SK-N-SH treated with all-trans-retinoic acid at 6 μM for 48 hours (cell line): ENCODE measurements at regions not wholly inside any gene's neighbourhood (a gene's known extent, or its start where the extent isn't known, plus 50 kb on each side); places are given as distances from the start of the nearest gene placed in this dataset.

ENCODE experiments used
- ATAC-seq: fragments of 200-7000 bp; cut with Tn5 transposase; 3 replicates; pipeline ENCODE4 v1.9.1; 2020; ENCODE audit warnings: mild to moderate bottlenecking, moderate library complexity
- ARNTL ChIP-seq: fragments of 450-650 bp; formaldehyde crosslinking; IDR thresholded peaks from 2 replicates; pipeline ENCODE4 v1.5.0; 2020; ENCODE audit warnings: low read depth, mild to moderate bottlenecking, moderate library complexity, borderline replicate concordance
- BACH2 ChIP-seq: fragments of 250-450 bp; sonication (Bioruptor Pico); IDR thresholded peaks from 2 replicates; pipeline ENCODE4 v1.9.0; 2021; ENCODE audit warnings: mild to moderate bottlenecking, borderline replicate concordance
- CSDC2 ChIP-seq: fragments of 250-450 bp; sonication (Bioruptor Pico); IDR thresholded peaks from 2 replicates; pipeline ENCODE4 v1.5.0; 2020; ENCODE audit warnings: mild to moderate bottlenecking, moderate library complexity
- ESRRG ChIP-seq: fragments of 250-450 bp; sonication (Bioruptor Pico); IDR thresholded peaks from 2 replicates; pipeline ENCODE4 v1.6.1; 2021; ENCODE audit warnings: mild to moderate bottlenecking
- GLIS3 ChIP-seq: fragments of 250-450 bp; sonication (Bioruptor Pico); IDR thresholded peaks from 2 replicates; pipeline ENCODE4 v1.5.0; 2020; ENCODE audit warnings: mild to moderate bottlenecking, moderate library complexity
- ISL1 ChIP-seq: fragments of 250-450 bp; sonication (Bioruptor Pico); IDR thresholded peaks from 2 replicates; pipeline ENCODE4 v2.1.2; 2022; ENCODE audit warnings: mild to moderate bottlenecking, moderate library complexity
- OSR1 ChIP-seq: fragments of 250-450 bp; sonication (Bioruptor Pico); IDR thresholded peaks from 2 replicates; pipeline ENCODE4 v1.8.0; 2022; ENCODE audit warnings: moderate library complexity, mild to moderate bottlenecking, inconsistent platforms
- PPARA ChIP-seq: fragments of 250-450 bp; sonication (Bioruptor Pico); IDR thresholded peaks from 2 replicates; pipeline ENCODE4 v1.5.0; 2020; ENCODE audit warnings: mild to moderate bottlenecking, borderline replicate concordance
- RARB ChIP-seq: fragments of 250-450 bp; sonication (Bioruptor Pico); IDR thresholded peaks from 2 replicates; pipeline ENCODE4 v1.8.0; 2021; ENCODE audit warnings: mild to moderate bottlenecking, moderate library complexity
- SNAI2 ChIP-seq: fragments of 250-450 bp; sonication (Bioruptor Pico); IDR thresholded peaks from 2 replicates; pipeline ENCODE4 v1.5.0; 2020; ENCODE audit warnings: mild to moderate bottlenecking, moderate library complexity
- TCF4 ChIP-seq: fragments of 250-450 bp; sonication (Bioruptor Pico); IDR thresholded peaks from 2 replicates; pipeline ENCODE4 v1.8.0; 2021; ENCODE audit warnings: mild to moderate bottlenecking, moderate library complexity, borderline replicate concordance
- TOX ChIP-seq: fragments of 250-450 bp; sonication (Bioruptor Pico); IDR thresholded peaks from 2 replicates; pipeline ENCODE4 v1.8.0; 2021; ENCODE audit warnings: mild to moderate bottlenecking, moderate library complexity, borderline replicate concordance
- ZC3H10 ChIP-seq: fragments of 250-450 bp; sonication (Bioruptor Pico); IDR thresholded peaks from 2 replicates; pipeline ENCODE4 v1.5.1; 2021; ENCODE audit warnings: mild to moderate bottlenecking, moderate library complexity
- ZFP3 ChIP-seq: fragments of 250-450 bp; sonication (Bioruptor Pico); IDR thresholded peaks from 2 replicates; pipeline ENCODE4 v1.5.0; 2020; ENCODE audit warnings: mild to moderate bottlenecking, moderate library complexity
- ZFP30 ChIP-seq: fragments of 450-650 bp; formaldehyde crosslinking; IDR thresholded peaks from 2 replicates; pipeline ENCODE4 v1.5.0; 2022; ENCODE audit warnings: mild to moderate bottlenecking, moderate library complexity
- ZNF565 ChIP-seq: fragments of 450-650 bp; formaldehyde crosslinking; conservative IDR thresholded peaks from 2 replicates; pipeline ENCODE4 v1.5.0; 2020; ENCODE audit warnings: low read depth, mild to moderate bottlenecking, moderate library complexity
- ZNF70 ChIP-seq: fragments of 450-650 bp; formaldehyde crosslinking; IDR thresholded peaks from 2 replicates; pipeline ENCODE4 v1.5.0; 2020; ENCODE audit warnings: mild to moderate bottlenecking, moderate library complexity
- ZNF8 ChIP-seq: fragments of 450-650 bp; formaldehyde crosslinking; IDR thresholded peaks from 2 replicates; pipeline ENCODE4 v1.5.0; 2020; ENCODE audit warnings: mild to moderate bottlenecking, moderate library complexity
- TF ChIP-seq, protein P1 (sequence below): fragments of 250-450 bp; sonication (Bioruptor Pico); IDR thresholded peaks from 2 replicates; pipeline ENCODE4 v1.8.0; 2021; ENCODE audit warnings: low read depth, mild to moderate bottlenecking, moderate library complexity, borderline replicate concordance
- TF ChIP-seq, protein P2 (sequence below): fragments of 250-450 bp; sonication (Bioruptor Pico); IDR thresholded peaks from 2 replicates; pipeline ENCODE4 v1.8.0; 2020; ENCODE audit warnings: mild to moderate bottlenecking, moderate library complexity, borderline replicate concordance
- TF ChIP-seq, protein P3 (sequence below): fragments of 250-450 bp; sonication (Bioruptor Pico); IDR thresholded peaks from 2 replicates; pipeline ENCODE4 v1.5.0; 2020; ENCODE audit warnings: mild to moderate bottlenecking, moderate library complexity

DNA sequence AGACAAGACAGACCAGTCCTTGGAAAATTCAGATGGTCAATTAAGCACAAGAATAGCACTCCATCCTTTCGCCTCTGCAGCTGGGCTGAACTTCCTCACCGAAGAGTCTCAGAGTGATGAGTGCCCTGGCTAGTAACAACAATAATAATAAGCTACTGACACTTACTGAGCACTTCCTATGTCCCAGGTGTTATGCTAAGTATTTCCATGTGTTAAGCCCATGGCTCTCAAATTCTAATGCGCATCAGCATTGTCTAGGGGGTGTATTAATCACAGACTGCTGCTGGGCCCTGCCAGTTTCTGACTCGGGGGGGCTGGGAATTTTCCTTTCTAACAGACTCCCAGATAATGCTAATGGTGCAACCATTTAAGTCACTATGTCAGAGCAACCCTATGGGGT, 118.2 kb upstream of the LRFN2 start:
- TF ChIP-seq, protein P1, sequence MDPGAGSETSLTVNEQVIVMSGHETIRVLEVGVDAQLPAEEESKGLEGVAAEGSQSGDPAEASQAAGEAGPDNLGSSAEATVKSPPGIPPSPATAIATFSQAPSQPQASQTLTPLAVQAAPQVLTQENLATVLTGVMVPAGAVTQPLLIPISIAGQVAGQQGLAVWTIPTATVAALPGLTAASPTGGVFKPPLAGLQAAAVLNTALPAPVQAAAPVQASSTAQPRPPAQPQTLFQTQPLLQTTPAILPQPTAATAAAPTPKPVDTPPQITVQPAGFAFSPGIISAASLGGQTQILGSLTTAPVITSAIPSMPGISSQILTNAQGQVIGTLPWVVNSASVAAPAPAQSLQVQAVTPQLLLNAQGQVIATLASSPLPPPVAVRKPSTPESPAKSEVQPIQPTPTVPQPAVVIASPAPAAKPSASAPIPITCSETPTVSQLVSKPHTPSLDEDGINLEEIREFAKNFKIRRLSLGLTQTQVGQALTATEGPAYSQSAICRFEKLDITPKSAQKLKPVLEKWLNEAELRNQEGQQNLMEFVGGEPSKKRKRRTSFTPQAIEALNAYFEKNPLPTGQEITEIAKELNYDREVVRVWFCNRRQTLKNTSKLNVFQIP = no peak
- TF ChIP-seq, protein P2, sequence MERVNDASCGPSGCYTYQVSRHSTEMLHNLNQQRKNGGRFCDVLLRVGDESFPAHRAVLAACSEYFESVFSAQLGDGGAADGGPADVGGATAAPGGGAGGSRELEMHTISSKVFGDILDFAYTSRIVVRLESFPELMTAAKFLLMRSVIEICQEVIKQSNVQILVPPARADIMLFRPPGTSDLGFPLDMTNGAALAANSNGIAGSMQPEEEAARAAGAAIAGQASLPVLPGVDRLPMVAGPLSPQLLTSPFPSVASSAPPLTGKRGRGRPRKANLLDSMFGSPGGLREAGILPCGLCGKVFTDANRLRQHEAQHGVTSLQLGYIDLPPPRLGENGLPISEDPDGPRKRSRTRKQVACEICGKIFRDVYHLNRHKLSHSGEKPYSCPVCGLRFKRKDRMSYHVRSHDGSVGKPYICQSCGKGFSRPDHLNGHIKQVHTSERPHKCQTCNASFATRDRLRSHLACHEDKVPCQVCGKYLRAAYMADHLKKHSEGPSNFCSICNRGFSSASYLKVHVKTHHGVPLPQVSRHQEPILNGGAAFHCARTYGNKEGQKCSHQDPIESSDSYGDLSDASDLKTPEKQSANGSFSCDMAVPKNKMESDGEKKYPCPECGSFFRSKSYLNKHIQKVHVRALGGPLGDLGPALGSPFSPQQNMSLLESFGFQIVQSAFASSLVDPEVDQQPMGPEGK (CRISPR knock-in tag) = no peak
- TF ChIP-seq CSDC2 = no peak
- TF ChIP-seq ZNF8 = no peak
- no peak for TF ChIP-seq OSR1 (CRISPR knock-in tag)
- TF ChIP-seq ARNTL (CRISPR knock-in tag) = no peak
- TF ChIP-seq TCF4 (CRISPR knock-in tag) = no peak
- no peak for TF ChIP-seq PPARA (CRISPR knock-in tag)
- TF ChIP-seq ISL1 (CRISPR knock-in tag) = no peak
- TF ChIP-seq GLIS3 (CRISPR knock-in tag) = no peak
- TF ChIP-seq ZNF70 (CRISPR knock-in tag) = no peak
- no peak for TF ChIP-seq SNAI2 (CRISPR knock-in tag)
- TF ChIP-seq RARB (CRISPR knock-in tag) = no peak
- TF ChIP-seq BACH2 (CRISPR knock-in tag) = no peak
- TF ChIP-seq ZNF565 (CRISPR knock-in tag) = no peak
- no peak for ATAC-seq

- TF ChIP-seq ISL1 (CRISPR knock-in tag) (no peak), CSDC2 (no peak), TCF4 (CRISPR knock-in tag) (no peak), BACH2 (CRISPR knock-in tag) (no peak), ZC3H10 (no peak)
- ATAC-seq = no peak
These were observed 114.3 kb upstream of the LRFN2 start for GRCh38 chr6:40701352-40702007.

DNA sequence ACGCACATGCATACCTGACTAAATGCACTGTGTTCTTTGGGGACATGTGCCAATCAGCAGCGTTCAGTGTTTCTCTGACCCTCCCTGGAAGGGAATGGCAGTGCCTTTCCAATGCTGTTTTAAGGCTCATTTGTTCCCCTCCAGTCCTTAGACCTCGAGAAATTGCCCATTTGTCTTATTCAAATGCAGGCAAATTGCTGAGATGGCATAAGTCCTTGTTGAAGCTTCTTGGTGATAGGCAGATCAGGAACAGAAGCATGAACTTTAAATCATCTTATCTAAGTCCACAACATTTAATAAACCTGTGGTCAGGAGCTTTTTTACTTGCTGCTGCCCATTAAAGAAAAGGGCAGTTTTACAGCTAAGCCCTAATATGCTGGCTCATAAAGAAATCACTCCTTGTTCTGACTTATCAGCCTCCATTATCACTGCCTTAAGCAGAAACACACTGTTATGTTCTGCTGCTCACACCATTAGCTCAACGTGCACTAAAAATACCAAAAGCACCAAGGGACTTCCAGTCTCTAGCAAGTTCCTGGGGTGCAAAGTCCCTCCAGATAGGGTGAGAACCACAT, 112.9 kb upstream of the LRFN2 start:
- no peak for TF ChIP-seq CSDC2
- peak; percentile 28; the same call in 1 of the 2 replicates for TF ChIP-seq ZNF70 (CRISPR knock-in tag)
- no peak for ATAC-seq

DNA sequence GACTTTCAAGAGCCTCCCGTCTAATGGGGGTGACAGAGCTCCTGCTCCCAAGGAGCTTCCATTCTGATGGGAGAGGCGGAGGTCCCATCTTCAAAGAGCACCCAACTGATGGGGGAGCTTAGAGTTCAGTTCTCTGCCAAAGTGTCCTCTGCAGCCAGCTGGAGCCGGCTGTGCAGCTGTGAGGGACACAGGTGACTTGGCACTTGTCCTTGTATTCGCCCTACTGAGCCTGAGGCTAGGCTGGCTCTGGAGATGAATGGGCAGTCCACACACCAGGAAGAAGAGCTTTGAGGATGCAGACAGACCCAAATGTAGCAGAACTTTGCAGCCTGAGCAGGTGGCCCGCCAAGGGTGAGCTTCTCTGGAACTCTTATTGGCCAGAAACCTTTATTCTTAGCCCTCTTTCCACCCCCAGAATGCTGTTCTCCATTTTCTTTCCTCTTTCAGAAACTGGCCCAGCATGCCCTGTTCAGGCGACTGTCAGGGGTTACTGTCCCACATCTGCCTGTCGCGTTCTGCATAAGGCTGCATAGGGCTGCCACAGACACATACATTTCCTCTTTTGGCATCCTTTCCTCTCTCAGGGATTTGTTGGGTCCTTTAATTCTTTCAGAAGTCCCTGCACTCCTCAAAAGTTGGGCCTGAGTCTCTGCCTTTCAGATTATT, 108.7 kb upstream of the LRFN2 start:
- no peak for TF ChIP-seq TOX (CRISPR knock-in tag)
- TF ChIP-seq ZNF8 = no peak
- no peak for TF ChIP-seq GLIS3 (CRISPR knock-in tag)
- TF ChIP-seq, protein P1 = no peak
- no peak for TF ChIP-seq ZNF70 (CRISPR knock-in tag)
- no peak for TF ChIP-seq ZC3H10
- no peak for ATAC-seq

GRCh38 chr6:40695114-40695513, 108.0 kb upstream of the LRFN2 start:
- peak; percentile 67 for ATAC-seq
- no peak for TF ChIP-seq ZFP30 (CRISPR knock-in tag)
- TF ChIP-seq GLIS3 (CRISPR knock-in tag) = no peak
- TF ChIP-seq SNAI2 (CRISPR knock-in tag) = no peak
- no peak for TF ChIP-seq TCF4 (CRISPR knock-in tag)
- TF ChIP-seq ZFP3 (CRISPR knock-in tag) = no peak
- TF ChIP-seq OSR1 (CRISPR knock-in tag) = no peak
- no peak for TF ChIP-seq ISL1 (CRISPR knock-in tag)
- TF ChIP-seq ZC3H10 = no peak
- TF ChIP-seq BACH2 (CRISPR knock-in tag) = no peak
- TF ChIP-seq, protein P3, sequence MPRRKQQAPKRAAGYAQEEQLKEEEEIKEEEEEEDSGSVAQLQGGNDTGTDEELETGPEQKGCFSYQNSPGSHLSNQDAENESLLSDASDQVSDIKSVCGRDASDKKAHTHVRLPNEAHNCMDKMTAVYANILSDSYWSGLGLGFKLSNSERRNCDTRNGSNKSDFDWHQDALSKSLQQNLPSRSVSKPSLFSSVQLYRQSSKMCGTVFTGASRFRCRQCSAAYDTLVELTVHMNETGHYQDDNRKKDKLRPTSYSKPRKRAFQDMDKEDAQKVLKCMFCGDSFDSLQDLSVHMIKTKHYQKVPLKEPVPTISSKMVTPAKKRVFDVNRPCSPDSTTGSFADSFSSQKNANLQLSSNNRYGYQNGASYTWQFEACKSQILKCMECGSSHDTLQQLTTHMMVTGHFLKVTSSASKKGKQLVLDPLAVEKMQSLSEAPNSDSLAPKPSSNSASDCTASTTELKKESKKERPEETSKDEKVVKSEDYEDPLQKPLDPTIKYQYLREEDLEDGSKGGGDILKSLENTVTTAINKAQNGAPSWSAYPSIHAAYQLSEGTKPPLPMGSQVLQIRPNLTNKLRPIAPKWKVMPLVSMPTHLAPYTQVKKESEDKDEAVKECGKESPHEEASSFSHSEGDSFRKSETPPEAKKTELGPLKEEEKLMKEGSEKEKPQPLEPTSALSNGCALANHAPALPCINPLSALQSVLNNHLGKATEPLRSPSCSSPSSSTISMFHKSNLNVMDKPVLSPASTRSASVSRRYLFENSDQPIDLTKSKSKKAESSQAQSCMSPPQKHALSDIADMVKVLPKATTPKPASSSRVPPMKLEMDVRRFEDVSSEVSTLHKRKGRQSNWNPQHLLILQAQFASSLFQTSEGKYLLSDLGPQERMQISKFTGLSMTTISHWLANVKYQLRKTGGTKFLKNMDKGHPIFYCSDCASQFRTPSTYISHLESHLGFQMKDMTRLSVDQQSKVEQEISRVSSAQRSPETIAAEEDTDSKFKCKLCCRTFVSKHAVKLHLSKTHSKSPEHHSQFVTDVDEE (CRISPR knock-in tag) = no peak
- TF ChIP-seq ESRRG (CRISPR knock-in tag) = no peak
- no peak for TF ChIP-seq TOX (CRISPR knock-in tag)
- TF ChIP-seq RARB (CRISPR knock-in tag) = no peak
- TF ChIP-seq, protein P2 (CRISPR knock-in tag) = no peak
- TF ChIP-seq ZNF565 (CRISPR knock-in tag) = no peak
